ENCODE measurements at regions not wholly inside any gene's neighbourhood (a gene's known extent, or its start where the extent isn't known, plus 50 kb on each side); places are given as distances from the start of the nearest gene placed in this dataset.

DNA sequence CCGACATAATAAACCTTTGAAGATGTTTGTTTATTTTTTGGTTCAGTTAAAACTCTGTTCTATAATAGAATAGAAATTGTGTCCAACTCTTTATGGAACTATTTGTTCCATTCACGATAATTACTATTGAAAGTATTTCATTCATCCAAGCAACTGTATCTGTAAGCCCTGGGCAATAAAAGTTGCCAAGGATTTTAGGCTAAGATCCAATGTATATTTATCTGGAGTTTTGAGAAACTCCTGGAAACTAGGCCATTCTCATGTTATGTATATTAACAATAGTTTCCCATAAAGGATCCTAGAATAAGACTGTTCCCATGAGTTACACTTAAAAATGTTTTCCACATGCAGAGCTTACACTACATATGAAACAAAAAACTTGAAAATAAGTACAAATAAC, 261.6 kb downstream of the SLITRK6 start:
- H3K4me1 Mint-ChIP-seq, result no peaks in the 10 kb centered on the region
- H3K27me3 Mint-ChIP-seq, result no peaks in the 10 kb centered on the region
- H3K4me3 Mint-ChIP-seq, result no peak overlapping the region
- no peak for ATAC-seq
- no peaks in the 10 kb centered on the region for H3K36me3 Mint-ChIP-seq (ENCODE audit: low read depth)
- DNase-seq, result no peak
- no peaks in the 10 kb centered on the region for H3K9me3 ChIP-seq (ENCODE audit: control insufficient read depth, low read length, poor library complexity, severe bottlenecking)
- H3K27ac Mint-ChIP-seq, result no peak overlapping the region

DNA sequence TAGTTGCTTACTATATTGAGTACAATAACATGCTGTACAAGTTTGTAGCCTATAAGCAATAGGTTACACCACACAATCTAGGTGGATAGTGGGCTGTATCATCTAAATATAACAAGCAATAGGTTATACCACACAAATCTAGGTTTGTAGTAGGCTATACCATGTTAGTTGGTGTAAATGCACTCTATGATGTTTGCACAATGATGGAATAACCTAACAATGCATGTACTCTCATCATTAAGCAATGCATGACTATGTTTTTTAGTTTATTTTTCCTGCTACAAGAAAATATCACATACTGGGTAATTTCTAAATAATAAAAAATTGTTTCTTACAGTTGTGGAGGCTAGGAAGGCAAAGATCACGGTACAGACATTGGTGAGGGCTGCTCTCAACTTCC, 262.5 kb downstream of the SLITRK6 start:
- Mint-ChIP-seq H3K4me1 (no peaks in the 10 kb centered on the region), H3K27me3 (no peaks in the 10 kb centered on the region), H3K36me3 (ENCODE audit: low read depth) (no peaks in the 10 kb centered on the region), H3K4me3 (no peak overlapping the region), H3K27ac (no peak overlapping the region)
- no peaks in the 10 kb centered on the region for H3K9me3 ChIP-seq (ENCODE audit: control insufficient read depth, low read length, poor library complexity, severe bottlenecking)
- DNase-seq, result no peak
- ATAC-seq, result no peak

DNA sequence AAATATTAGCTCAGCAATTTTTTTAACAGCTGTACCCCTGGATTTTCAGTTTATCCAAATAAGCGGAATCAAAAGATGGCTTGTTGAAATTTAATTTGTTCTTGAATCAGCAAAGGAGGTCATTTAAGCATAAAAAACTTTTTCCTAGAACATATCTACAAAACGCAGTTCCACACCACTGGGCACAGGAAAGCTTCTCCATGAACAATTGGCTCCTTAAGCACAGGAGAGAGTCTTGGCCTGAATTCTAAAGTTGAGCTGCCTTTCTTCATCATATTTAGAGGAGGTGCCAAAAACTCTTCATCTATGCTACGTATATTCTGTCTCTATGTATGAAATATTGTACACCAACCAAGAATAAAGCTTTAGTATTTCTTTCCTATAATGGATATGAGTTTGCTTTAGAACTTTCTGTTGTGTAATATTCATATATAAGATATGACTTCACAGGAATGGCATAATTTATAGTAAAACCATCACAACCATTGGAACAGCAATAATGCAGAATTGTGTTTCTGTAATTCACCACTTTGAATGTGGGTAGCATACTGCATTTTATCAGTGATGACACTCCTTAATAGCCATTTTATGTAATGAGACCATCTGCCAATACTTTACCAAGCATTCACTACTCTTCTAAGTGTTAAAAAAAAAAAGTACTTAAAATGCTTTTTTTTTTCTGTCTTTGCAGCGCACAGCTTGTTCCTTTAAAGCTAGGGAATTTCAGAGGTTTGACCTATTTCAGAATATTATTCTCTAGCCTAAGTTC, 263.7 kb downstream of the SLITRK6 start:
- H3K4me1 Mint-ChIP-seq, result no peaks in the 10 kb centered on the region
- ATAC-seq (no peak), DNase-seq (no peak)
- H3K9me3 ChIP-seq (ENCODE audit: control insufficient read depth, low read length, poor library complexity, severe bottlenecking), result no peaks in the 10 kb centered on the region
- no peaks in the 10 kb centered on the region for H3K27me3 Mint-ChIP-seq
- no peak overlapping the region for H3K27ac Mint-ChIP-seq
- no peak overlapping the region for H3K4me3 Mint-ChIP-seq
- no peaks in the 10 kb centered on the region for H3K36me3 Mint-ChIP-seq (ENCODE audit: low read depth)

DNA sequence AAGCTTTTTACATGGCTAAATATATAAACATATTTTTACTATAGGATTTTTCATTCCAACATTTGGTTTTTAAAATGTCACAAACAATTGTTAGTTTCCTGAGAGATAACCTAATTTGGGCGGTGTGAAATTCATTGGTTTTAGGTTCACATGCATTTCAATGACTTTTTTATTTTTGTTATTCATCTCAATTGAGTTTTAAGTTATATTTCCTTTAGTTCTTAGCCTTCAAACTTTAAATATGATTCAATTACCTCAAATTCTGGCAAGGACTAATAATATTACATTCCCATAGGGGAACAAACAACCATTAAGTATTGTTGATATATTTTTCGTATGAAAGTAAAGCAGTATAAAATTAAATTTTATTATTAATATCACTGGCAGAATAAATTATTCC, 265.3 kb downstream of the SLITRK6 start:
- Mint-ChIP-seq H3K27ac (no peak overlapping the region), H3K4me3 (no peak overlapping the region), H3K27me3 (no peaks in the 10 kb centered on the region), H3K4me1 (no peaks in the 10 kb centered on the region), H3K36me3 (ENCODE audit: low read depth) (no peaks in the 10 kb centered on the region)
- ATAC-seq (no peak), DNase-seq (no peak)
- H3K9me3 ChIP-seq (ENCODE audit: control insufficient read depth, low read length, poor library complexity, severe bottlenecking), result no peaks in the 10 kb centered on the region

DNA sequence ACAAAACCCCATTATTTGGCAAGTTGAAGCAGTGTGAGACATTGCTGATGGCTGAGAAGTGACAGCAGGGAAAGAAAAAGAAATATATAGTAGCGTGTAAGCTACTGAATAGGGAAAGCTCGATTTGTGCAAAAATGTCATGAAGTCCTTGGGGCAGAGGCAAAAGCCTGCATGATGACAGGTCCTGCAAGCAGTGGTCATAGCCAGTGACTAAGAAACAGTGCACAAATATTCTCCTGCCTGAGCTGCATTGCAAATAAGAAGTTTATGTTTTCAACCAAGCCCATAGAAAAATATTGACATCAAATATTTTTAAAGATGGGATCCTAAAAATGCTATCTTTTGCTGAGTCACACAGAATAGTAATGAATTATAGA, 270.0 kb downstream of the SLITRK6 start:
- H3K9me3 ChIP-seq (ENCODE audit: control insufficient read depth, low read length, poor library complexity, severe bottlenecking), result no peaks in the 10 kb centered on the region
- Mint-ChIP-seq H3K4me3 (no peak overlapping the region), H3K27ac (no peak overlapping the region), H3K36me3 (ENCODE audit: low read depth) (no peaks in the 10 kb centered on the region), H3K27me3 (no peaks in the 10 kb centered on the region), H3K4me1 (no peaks in the 10 kb centered on the region)
- ATAC-seq (no peak), DNase-seq (no peak)

DNA sequence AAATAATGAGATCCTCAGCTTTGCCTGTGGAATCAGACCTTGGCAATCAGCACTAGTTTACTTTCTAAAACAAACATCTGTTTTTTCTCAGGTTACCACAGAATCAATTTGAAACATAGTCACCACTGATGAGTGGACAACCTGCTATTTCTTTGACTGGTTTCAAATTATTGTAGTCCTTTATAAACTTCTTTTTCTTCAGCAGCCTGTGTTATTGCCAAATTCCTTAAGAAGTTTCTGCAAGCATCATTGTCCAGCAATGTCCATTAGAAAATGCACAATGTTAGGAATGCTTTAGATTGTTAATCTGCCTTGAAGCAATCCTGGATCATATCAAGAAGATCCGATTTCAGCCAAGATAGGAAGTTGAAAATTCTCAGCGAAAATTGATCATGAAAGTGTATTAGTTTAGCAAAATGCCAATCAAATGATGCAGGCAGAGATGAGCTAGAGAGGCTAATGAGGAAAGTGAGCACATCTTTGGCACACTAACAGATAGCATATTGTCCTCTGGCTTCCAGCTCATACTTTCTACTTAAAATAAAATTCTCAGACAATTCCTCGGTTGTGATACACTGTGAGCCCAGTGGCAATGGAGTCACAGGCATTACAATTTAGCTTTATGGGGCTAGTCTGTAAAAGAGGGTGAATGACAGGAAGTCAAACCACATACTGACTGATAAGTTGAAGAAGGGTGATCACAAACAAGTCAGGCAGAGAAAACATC, 270.6 kb downstream of the SLITRK6 start:
- Mint-ChIP-seq H3K4me1 (no peaks in the 10 kb centered on the region), H3K27me3 (no peaks in the 10 kb centered on the region), H3K27ac (no peak overlapping the region), H3K4me3 (no peak overlapping the region), H3K36me3 (ENCODE audit: low read depth) (no peaks in the 10 kb centered on the region)
- H3K9me3 ChIP-seq (ENCODE audit: control insufficient read depth, low read length, poor library complexity, severe bottlenecking), result no peaks in the 10 kb centered on the region
- no peak for DNase-seq
- ATAC-seq, result no peak

DNA sequence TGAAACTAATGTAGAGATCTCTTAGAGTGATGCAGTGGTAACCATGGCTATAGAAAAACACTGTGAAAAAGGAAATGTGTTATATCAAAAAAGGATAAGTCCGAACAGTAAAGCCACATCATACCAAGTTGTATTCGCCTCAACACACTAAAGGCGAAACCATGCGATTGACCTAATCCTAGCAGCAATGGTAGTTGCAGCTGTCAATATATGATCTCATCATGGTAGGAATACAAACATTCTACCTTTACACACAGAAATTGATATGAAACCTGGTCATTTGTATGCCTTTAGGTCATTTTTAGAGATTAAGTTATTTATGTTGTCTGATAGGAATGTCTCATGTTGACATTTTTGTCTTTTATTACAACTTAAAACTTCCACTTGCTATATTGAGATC, 271.9 kb downstream of the SLITRK6 start:
- no peak overlapping the region for H3K4me3 Mint-ChIP-seq
- H3K27ac Mint-ChIP-seq, result no peak overlapping the region
- no peaks in the 10 kb centered on the region for H3K9me3 ChIP-seq (ENCODE audit: control insufficient read depth, low read length, poor library complexity, severe bottlenecking)
- H3K4me1 Mint-ChIP-seq, result no peaks in the 10 kb centered on the region
- H3K36me3 Mint-ChIP-seq (ENCODE audit: low read depth), result no peaks in the 10 kb centered on the region
- DNase-seq (no peak), ATAC-seq (no peak)
- no peaks in the 10 kb centered on the region for H3K27me3 Mint-ChIP-seq

DNA sequence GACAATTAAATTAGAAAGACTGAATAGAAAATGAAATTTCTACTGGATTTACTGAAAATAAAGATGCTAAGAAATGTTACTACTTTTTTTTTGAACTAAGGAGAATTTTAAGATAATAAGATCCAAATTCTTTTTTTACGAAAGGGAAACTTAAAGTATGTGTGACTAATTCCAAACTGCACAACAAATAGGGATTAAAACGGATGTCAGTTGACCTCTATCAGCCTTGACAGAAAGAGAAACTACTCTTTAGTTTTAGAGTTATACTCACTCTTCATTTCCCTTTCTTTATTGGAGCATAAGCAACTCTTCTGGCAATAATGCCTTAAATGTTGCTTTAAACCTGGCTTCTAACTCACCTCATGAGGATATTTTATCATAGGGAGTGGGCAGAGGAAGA, 273.8 kb downstream of the SLITRK6 start:
- DNase-seq, result no peak
- Mint-ChIP-seq H3K36me3 (ENCODE audit: low read depth) (no peaks in the 10 kb centered on the region), H3K27ac (no peak overlapping the region), H3K4me1 (no peaks in the 10 kb centered on the region), H3K27me3 (no peaks in the 10 kb centered on the region), H3K4me3 (no peak overlapping the region)
- no peak for ATAC-seq
- H3K9me3 ChIP-seq (ENCODE audit: control insufficient read depth, low read length, poor library complexity, severe bottlenecking), result no peaks in the 10 kb centered on the region

DNA sequence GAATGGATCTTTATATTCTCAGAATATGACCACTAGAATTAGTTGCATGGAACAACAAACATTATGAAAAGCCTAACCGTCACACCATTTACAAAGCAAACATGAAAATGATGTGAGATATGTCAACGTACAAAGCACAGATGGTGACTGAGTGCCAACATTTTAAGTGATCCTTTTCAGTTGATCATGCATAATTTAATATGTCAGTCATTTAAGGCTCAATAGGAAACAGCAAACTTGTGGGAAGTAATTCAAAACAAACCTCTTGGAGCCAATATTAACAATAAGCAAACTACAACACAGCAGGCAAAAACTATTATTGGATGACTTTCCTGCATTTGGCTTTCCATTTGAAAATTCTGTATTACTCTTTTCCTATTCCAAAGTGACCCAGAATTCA, 277.6 kb downstream of the SLITRK6 start:
- no peak for DNase-seq
- H3K36me3 Mint-ChIP-seq (ENCODE audit: low read depth), result no peaks in the 10 kb centered on the region
- H3K9me3 ChIP-seq (ENCODE audit: control insufficient read depth, low read length, poor library complexity, severe bottlenecking), result no peaks in the 10 kb centered on the region
- no peaks in the 10 kb centered on the region for H3K4me1 Mint-ChIP-seq
- no peak overlapping the region for H3K27ac Mint-ChIP-seq
- no peak overlapping the region for H3K4me3 Mint-ChIP-seq
- no peak for ATAC-seq
- H3K27me3 Mint-ChIP-seq, result no peaks in the 10 kb centered on the region

DNA sequence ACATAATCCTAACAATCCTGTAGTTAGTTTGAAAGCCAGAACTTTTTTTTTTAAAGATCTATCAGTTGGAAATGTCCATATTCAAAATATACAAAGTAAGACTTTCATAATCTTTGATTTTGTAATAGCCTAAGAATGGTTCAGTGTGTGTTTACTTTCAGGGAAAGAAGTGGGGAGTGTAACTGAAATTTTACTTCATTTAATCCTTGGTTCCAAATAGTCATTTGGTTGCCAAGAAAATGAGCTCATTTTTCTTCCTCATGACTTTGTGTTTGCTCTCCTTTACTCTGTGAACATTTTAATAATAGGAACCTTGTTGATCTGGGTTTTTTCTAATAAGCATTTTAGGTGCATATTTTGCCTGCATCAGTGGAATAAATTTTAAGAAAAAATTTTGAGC, 278.8 kb downstream of the SLITRK6 start:
- H3K27ac Mint-ChIP-seq, result no peak overlapping the region
- H3K36me3 Mint-ChIP-seq (ENCODE audit: low read depth), result no peaks in the 10 kb centered on the region
- ATAC-seq (no peak), DNase-seq (no peak)
- H3K4me1 Mint-ChIP-seq, result no peaks in the 10 kb centered on the region
- H3K27me3 Mint-ChIP-seq, result no peaks in the 10 kb centered on the region
- no peaks in the 10 kb centered on the region for H3K9me3 ChIP-seq (ENCODE audit: control insufficient read depth, low read length, poor library complexity, severe bottlenecking)
- H3K4me3 Mint-ChIP-seq, result no peak overlapping the region

DNA sequence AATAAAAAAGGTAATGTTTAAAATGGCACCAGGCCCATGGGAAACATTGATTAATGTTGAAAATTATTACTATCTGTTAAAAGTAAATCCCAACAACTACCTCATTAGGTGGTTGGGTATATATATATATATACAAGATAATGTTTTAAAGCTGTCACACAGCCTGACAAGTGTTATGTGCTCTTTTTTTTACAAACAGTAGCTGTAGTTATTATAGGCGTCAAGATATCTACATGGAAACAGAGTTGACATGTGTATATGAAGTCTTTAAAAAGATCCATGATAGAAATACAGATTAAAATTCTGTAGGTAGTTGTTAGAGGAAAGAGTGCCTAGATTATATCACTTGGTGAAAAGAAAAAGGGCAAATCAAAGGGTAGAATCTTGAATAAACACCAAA, 279.9 kb downstream of the SLITRK6 start:
- no peaks in the 10 kb centered on the region for H3K27me3 Mint-ChIP-seq
- H3K4me1 Mint-ChIP-seq, result no peaks in the 10 kb centered on the region
- H3K4me3 Mint-ChIP-seq, result no peak overlapping the region
- H3K36me3 Mint-ChIP-seq (ENCODE audit: low read depth), result no peaks in the 10 kb centered on the region
- no peaks in the 10 kb centered on the region for H3K9me3 ChIP-seq (ENCODE audit: control insufficient read depth, low read length, poor library complexity, severe bottlenecking)
- DNase-seq (no peak), ATAC-seq (no peak)
- H3K27ac Mint-ChIP-seq, result no peak overlapping the region

DNA sequence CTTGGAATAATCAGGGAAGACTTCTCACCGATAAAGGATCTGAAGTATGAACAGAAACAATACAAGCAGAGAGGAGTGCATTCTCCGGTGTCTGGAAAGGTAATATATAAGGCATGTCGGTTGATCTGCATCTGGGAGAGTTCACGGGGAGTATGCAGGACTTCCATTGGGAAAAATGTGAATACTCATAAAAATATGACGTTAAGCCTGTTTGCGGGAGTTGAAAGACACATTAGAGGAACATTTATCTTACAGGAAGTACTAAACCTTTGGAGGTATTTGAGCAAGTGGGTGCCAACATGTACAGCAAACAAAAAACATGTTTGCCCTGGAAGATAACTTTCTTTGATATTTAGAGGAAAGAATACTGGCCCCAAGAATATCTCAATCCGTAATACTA, 286.8 kb downstream of the SLITRK6 start:
- Mint-ChIP-seq H3K27ac (no peak overlapping the region), H3K27me3 (no peaks in the 10 kb centered on the region), H3K4me1 (no peaks in the 10 kb centered on the region), H3K4me3 (no peak overlapping the region), H3K36me3 (ENCODE audit: low read depth) (no peaks in the 10 kb centered on the region)
- H3K9me3 ChIP-seq (ENCODE audit: control insufficient read depth, low read length, poor library complexity, severe bottlenecking), result no peaks in the 10 kb centered on the region
- no peak for ATAC-seq
- DNase-seq, result no peak

DNA sequence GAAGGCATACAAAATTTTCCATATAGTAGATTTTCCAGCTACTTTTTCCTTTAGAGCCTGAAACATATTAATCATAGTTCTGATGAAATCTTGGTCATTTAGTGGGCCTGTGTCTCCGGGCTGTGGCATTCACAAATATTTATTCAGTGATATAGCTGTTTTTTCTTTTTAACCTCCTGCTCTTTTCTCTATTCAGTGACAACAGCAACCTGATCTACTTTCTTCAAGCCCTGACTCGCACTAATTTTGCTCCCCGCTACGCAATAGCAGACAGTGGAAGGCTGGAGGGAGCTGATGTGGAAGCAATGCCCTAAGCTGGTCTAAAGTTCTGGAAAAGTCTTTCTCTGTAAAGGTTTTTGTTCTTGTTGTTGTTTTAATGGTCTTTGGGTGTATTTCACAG, 289.7 kb downstream of the SLITRK6 start:
- DNase-seq, result no peak
- Mint-ChIP-seq H3K4me1 (no peaks in the 10 kb centered on the region), H3K36me3 (ENCODE audit: low read depth) (no peaks in the 10 kb centered on the region), H3K27me3 (no peaks in the 10 kb centered on the region), H3K4me3 (no peak overlapping the region), H3K27ac (no peak overlapping the region)
- ATAC-seq, result no peak
- H3K9me3 ChIP-seq (ENCODE audit: control insufficient read depth, low read length, poor library complexity, severe bottlenecking), result no peaks in the 10 kb centered on the region

DNA sequence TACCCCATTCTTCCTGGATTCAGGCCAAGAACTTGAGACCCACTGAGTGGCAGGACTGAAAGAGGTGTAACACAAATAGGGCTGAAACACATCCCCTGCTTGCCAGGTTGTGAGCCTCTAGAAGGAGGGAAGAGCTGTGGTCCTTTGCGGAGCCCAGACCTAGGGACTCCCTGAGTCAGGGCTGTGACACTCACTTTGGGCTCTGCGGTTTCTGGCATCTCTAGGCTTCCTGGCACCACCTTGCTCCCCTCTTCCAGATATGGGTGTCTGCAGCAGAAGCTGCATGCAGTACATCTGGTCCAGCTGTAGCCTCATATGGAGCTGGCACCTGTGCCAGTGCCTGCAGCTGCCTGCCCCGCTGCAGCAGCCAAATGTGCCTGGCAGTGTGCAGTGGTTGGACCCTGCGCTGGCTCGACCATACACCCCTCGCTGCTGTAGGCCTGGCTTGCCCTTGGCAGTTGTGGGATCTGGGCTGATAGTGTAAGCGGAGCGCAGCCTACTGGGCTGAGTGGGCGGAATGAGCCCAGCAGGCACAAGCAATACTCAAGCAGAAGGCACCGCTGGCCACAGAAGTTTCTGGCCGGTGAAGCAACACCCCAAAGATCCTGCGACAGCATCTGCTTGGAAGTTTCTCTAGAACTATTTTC, 290.4 kb downstream of the SLITRK6 start:
- Mint-ChIP-seq H3K27ac (no peak overlapping the region), H3K4me3 (no peak overlapping the region)

More for the DNA sequence above, 290.4 kb downstream of the SLITRK6 start:
- DNase-seq (no peak), ATAC-seq (no peak)
- H3K9me3 ChIP-seq (ENCODE audit: control insufficient read depth, low read length, poor library complexity, severe bottlenecking), result no peaks in the 10 kb centered on the region
- no peaks in the 10 kb centered on the region for H3K27me3 Mint-ChIP-seq
- H3K36me3 Mint-ChIP-seq (ENCODE audit: low read depth), result no peaks in the 10 kb centered on the region
- H3K4me1 Mint-ChIP-seq, result no peaks in the 10 kb centered on the region
